Left ventricle myocardium inferior (tissue), 1 donor: ENCODE measurements at regions not wholly inside any gene's neighbourhood (a gene's known extent, or its start where the extent isn't known, plus 50 kb on each side); places are given as distances from the start of the nearest gene placed in this dataset.

Source experiments
- DNase-seq: peaks from one replicate; pipeline ENCODE4 v3.0.0-alpha.2; 2020
- H3K27ac ChIP-seq: fragments of 200-600 bp; replicated peaks from 2 replicates; pipeline ENCODE4 v1.8.0; 2021
- H3K27me3 ChIP-seq: fragments of 200-600 bp; 2 replicates; pipeline ENCODE4 v1.8.0; 2021; ENCODE audit warnings: low read depth
- H3K36me3 ChIP-seq: fragments of 200-600 bp; 2 replicates; pipeline ENCODE4 v1.8.0; 2021
- H3K4me1 ChIP-seq: fragments of 200-600 bp; 2 replicates; pipeline ENCODE4 v1.8.0; 2021
- H3K4me3 ChIP-seq: fragments of 200-600 bp; 2 replicates; pipeline ENCODE4 v1.8.0; 2021; ENCODE audit warnings: mild to moderate bottlenecking, moderate library complexity
- H3K9me3 ChIP-seq: fragments of 200-600 bp; replicated peaks from 2 replicates; pipeline ENCODE4 v1.8.0; 2021
- intact Hi-C: fragments of 100-400 bp; cut with micrococcal nuclease; formaldehyde crosslinking; loops from one replicate; pipeline ENCODE4 v1.11.0; 2022
- TF ChIP-seq, protein P1 (sequence below): fragments of 200-600 bp; IDR thresholded peaks from 2 replicates; pipeline ENCODE4 v1.8.0; 2021; ENCODE audit warnings: antibody characterized with exemption, mild to moderate bottlenecking, borderline replicate concordance
- donor health status: DM: no; HTN: yes; CAD: no; lungs with severe emphysema.

DNA sequence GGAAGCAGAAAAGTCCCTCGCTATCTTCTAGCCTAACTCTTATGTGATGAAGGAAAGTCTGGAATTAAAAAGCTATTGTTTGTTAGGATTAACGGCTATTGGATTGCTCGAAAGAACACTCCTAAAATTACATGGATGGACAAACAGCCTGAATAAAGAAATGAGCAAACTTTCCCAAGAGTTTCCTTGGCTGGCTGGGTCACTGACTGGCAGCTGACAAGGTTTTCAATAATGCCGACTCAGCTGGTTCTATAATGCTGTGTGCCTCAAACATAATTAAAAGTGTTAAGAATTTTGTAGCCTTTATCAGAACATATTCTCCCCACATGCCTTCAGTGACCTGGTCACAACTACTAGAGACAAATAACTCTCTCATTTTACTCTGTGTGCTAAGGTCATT is 142.9 kb upstream of the ADAMTS9 start:
- intact Hi-C loops: no loop called here
- Histone ChIP-seq H3K27me3 (no peaks in the 10 kb centered on the region), H3K9me3 (no peaks in the 10 kb centered on the region), H3K36me3 (no peaks in the 10 kb centered on the region), H3K27ac (no peak overlapping the region), H3K4me3 (no peak overlapping the region), H3K4me1 (no peaks in the 10 kb centered on the region)
- TF ChIP-seq, protein P1, sequence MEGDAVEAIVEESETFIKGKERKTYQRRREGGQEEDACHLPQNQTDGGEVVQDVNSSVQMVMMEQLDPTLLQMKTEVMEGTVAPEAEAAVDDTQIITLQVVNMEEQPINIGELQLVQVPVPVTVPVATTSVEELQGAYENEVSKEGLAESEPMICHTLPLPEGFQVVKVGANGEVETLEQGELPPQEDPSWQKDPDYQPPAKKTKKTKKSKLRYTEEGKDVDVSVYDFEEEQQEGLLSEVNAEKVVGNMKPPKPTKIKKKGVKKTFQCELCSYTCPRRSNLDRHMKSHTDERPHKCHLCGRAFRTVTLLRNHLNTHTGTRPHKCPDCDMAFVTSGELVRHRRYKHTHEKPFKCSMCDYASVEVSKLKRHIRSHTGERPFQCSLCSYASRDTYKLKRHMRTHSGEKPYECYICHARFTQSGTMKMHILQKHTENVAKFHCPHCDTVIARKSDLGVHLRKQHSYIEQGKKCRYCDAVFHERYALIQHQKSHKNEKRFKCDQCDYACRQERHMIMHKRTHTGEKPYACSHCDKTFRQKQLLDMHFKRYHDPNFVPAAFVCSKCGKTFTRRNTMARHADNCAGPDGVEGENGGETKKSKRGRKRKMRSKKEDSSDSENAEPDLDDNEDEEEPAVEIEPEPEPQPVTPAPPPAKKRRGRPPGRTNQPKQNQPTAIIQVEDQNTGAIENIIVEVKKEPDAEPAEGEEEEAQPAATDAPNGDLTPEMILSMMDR: no peak
- no peak for DNase-seq

DNA sequence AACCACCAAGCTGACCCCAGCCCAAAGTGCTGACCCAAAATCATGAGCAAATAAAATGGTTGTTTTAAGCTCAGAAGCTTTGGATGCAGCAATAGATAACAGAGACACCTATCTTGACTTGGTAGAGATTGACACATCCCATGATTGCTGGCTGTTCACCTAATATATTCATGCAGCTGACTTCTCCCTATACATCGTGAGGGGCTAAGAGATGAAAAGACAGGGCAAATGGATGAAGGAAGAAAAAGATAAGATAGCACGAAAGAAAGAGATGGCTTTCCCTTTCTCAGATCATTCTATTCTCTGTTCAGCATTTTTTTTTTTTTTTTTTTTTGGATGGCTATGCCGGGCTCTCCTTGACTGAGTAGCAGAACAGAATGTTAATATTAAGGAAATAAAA is 141.5 kb upstream of the ADAMTS9 start:
- intact Hi-C loops: no loop called here
- H3K27ac ChIP-seq: no peak overlapping the region
- DNase-seq: no peak
- H3K27me3 ChIP-seq: no peaks in the 10 kb centered on the region
- no peaks in the 10 kb centered on the region for H3K9me3 ChIP-seq
- TF ChIP-seq, protein P1: no peak
- no peak overlapping the region for H3K4me3 ChIP-seq
- no peaks in the 10 kb centered on the region for H3K36me3 ChIP-seq
- no peaks in the 10 kb centered on the region for H3K4me1 ChIP-seq

DNA sequence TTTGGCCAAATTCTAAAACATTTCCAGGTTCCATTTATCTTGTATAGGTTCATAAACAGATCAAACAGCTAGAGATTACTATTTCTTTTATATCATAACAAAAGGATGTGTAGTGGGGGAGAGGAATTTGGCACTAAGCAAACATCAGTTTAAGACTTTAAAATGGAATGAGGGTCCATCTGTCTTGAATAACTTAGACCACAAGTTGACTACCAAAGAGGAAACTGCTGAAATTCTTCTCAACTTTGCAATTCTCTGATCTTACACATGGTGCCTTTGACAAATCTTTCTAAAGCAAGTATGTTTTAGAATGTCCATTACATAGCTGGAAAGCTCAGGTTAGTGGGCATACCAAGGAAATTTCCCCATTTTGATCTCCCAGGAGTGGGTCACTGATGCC is 140.5 kb upstream of the ADAMTS9 start:
- no peaks in the 10 kb centered on the region for H3K27me3 ChIP-seq
- no peaks in the 10 kb centered on the region for H3K36me3 ChIP-seq
- H3K4me3 ChIP-seq: no peak overlapping the region
- H3K27ac ChIP-seq: no peak overlapping the region
- no peaks in the 10 kb centered on the region for H3K4me1 ChIP-seq
- H3K9me3 ChIP-seq: no peaks in the 10 kb centered on the region
- intact Hi-C loops: no loop called here
- TF ChIP-seq, protein P1: no peak
- DNase-seq: no peak

DNA sequence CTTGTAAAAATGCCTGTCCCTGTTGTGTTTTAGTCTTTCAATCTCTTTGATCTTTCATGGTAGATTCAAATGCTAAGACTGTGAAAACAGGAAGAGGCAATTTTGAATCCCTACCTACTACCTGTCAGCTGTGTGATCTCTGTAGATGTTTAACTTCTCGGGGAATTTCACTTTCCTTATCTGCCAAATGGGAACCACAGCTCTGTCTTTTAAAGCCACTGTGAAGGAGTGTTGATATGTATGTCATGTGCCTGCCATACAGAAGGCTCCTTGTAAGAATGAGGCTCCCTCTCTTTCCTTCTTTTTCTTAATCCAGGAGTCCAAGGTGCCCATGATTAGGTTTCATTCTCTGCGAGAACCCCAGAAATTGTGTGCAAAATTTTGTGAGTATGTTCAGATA is 139.6 kb upstream of the ADAMTS9 start:
- Histone ChIP-seq H3K27me3 (no peaks in the 10 kb centered on the region), H3K4me3 (no peak overlapping the region), H3K9me3 (no peaks in the 10 kb centered on the region), H3K4me1 (no peaks in the 10 kb centered on the region), H3K27ac (no peak overlapping the region), H3K36me3 (no peaks in the 10 kb centered on the region)
- intact Hi-C loops: no loop called here
- TF ChIP-seq, protein P1: no peak
- DNase-seq: no peak

DNA sequence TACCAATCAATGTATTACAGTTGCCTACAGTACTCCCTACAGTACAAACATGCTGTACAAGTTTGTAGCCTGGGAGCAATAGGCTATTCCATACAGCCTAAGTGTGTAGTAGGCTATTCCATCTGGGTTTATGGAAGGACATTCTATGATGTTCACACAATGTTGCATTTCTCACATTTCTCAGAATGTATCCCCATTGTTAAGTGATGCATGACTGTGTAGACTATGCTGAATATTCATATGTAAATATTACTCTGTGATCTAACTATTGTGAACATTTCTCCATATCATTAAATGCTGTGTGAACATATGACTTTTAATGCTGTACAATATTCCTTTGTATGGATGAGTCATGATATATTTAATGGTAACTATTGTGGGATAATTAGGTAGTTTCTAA is 139.2 kb upstream of the ADAMTS9 start:
- TF ChIP-seq, protein P1: no peak
- no peaks in the 10 kb centered on the region for H3K36me3 ChIP-seq
- H3K4me3 ChIP-seq: no peak overlapping the region
- DNase-seq: no peak
- intact Hi-C loops: no loop called here
- H3K9me3 ChIP-seq: no peaks in the 10 kb centered on the region
- H3K27ac ChIP-seq: no peak overlapping the region
- H3K27me3 ChIP-seq: no peaks in the 10 kb centered on the region
- peaks cover 3% of the 10 kb centered on the region for H3K4me1 ChIP-seq
